CD4-positive, CD25-positive, alpha-beta regulatory T cell (primary cell): ENCODE measurements at regions not wholly inside any gene's neighbourhood (a gene's known extent, or its start where the extent isn't known, plus 50 kb on each side); places are given as distances from the start of the nearest gene placed in this dataset.

Experiments used
- ATAC-seq, 2 donors: fragments of 150-1000 bp; cut with Tn5 transposase; one replicate each; pipeline ENCODE4 v1.10.0; 2021; ENCODE audit warnings: low read depth in 2 of 2, moderate number of reproducible peaks in 2 of 2, moderate library complexity in 1 of 2
- DNase-seq, 3 donors: peaks; one replicate each; pipeline versions ENCODE4 v3.0.0 to v3.0.0-alpha.2; 2012 to 2022; ENCODE audit warnings: mixed read lengths in 1 of 3
- H3K27ac ChIP-seq: one replicate; pipeline ENCODE4 v1.7.0; 2013; ENCODE audit warnings: mild to moderate bottlenecking, low read length; ENCODE audit not compliant: insufficient read depth, poor library complexity, severe bottlenecking
- H3K27me3 ChIP-seq: one replicate; pipeline ENCODE4 v1.7.0; 2013; ENCODE audit warnings: low read length; ENCODE audit not compliant: control insufficient read depth, insufficient read depth
- H3K36me3 ChIP-seq: one replicate; pipeline ENCODE4 v1.7.0; 2013; ENCODE audit warnings: mild to moderate bottlenecking, low read length, moderate library complexity; ENCODE audit not compliant: control insufficient read depth, insufficient read depth
- H3K4me1 ChIP-seq: 2 replicates; pipeline ENCODE4 v1.7.0; 2013; ENCODE audit warnings: mild to moderate bottlenecking, low read length; ENCODE audit not compliant: insufficient read depth, control insufficient read depth, poor library complexity, severe bottlenecking
- H3K4me3 ChIP-seq: one replicate; pipeline ENCODE4 v1.7.0; 2013; ENCODE audit warnings: low read depth, mild to moderate bottlenecking, low read length, moderate library complexity
- H3K9me3 ChIP-seq, 2 experiments: 1 replicate in 1 of 2; 2 replicates in 1 of 2; pipeline ENCODE4 v1.7.0; 2013; ENCODE audit warnings: low read length in 2 of 2, mild to moderate bottlenecking in 1 of 2, moderate library complexity in 1 of 2; ENCODE audit not compliant: control insufficient read depth in 2 of 2
- H3K27ac Mint-ChIP-seq, 3 donors: one replicate each; pipeline ENCODE4 v1.8.0; 2020 to 2022; ENCODE audit warnings: mild to moderate bottlenecking in 3 of 3, mixed read lengths in 3 of 3, moderate library complexity in 2 of 3
- H3K27me3 Mint-ChIP-seq: one replicate; pipeline ENCODE4 v1.8.0; 2022; ENCODE audit warnings: mild to moderate bottlenecking, mixed read lengths
- H3K36me3 Mint-ChIP-seq: one replicate; pipeline ENCODE4 v1.8.0; 2020; ENCODE audit warnings: mixed read lengths
- H3K4me1 Mint-ChIP-seq, 4 donors: one replicate each; pipeline ENCODE4 v1.8.0; 2020 to 2022; ENCODE audit warnings: mixed read lengths in 4 of 4, mild to moderate bottlenecking in 1 of 4
- H3K4me3 Mint-ChIP-seq, 4 donors: one replicate each; pipeline ENCODE4 v1.8.0; 2020 to 2022; ENCODE audit warnings: mild to moderate bottlenecking in 4 of 4, mixed read lengths in 4 of 4, moderate library complexity in 3 of 4
- H3K9me3 Mint-ChIP-seq, 7 donors: one replicate each; pipeline ENCODE4 v1.8.0; 2020 to 2022; ENCODE audit warnings: mixed read lengths in 7 of 7, mild to moderate bottlenecking in 3 of 7, moderate library complexity in 2 of 7

DNA sequence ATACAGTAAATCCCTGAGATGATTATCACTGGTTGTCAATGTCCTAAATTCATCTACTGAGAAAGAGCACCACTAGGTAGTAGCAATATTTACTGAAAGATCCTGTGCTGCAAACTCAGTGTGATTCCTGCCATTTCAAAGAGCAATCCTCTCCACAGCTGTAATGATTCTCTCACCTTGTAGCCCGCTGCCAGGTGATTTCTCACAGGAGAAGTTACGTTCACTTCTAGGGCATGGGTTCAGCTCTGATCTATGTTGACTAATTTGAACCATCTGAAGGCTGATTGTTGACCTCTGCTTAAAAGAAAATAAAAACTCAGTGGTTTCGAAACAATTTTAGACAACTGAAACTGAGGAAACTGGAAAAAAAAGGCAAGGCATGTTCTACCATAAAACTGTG lies 197.0 kb downstream of the FAT4 start:
- ATAC-seq (no peak), DNase-seq (no peak)
- no peaks in the 10 kb centered on the region for H3K27me3 Mint-ChIP-seq
- Histone ChIP-seq H3K4me1 (no peaks in the 10 kb centered on the region), H3K4me3 (no peak overlapping the region), H3K27me3 (no peaks in the 10 kb centered on the region), H3K36me3 (no peaks in the 10 kb centered on the region), H3K27ac (no peak overlapping the region), H3K9me3 (no peaks in the 10 kb centered on the region)
- no peaks in the 10 kb centered on the region for H3K4me1 Mint-ChIP-seq
- no peak overlapping the region for H3K4me3 Mint-ChIP-seq
- H3K36me3 Mint-ChIP-seq: no peaks in the 10 kb centered on the region
- peaks cover 1 to 13% (median 4%) of the 10 kb centered on the region in 7 donors for H3K9me3 Mint-ChIP-seq
- H3K27ac Mint-ChIP-seq: no peak overlapping the region

DNA sequence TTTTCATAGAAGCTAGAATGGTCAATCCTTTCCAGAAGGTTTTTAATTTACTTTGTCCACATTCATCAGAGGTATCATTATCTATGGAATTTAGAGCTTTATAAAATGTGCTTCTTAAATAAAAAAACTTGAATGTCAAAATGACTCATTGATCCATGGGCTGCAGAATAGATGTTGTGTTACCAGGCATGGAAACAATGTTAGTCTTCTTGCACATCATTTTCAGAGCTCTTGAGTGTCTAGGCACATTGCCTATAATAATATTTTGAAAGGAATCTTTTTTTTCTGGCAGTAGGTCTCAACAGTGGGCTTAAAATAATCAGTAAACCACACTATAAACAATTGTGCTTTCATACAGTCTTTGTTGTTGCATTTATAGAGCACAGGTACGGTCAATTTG lies 200.3 kb downstream of the FAT4 start:
- no peak overlapping the region for H3K27ac Mint-ChIP-seq
- H3K36me3 ChIP-seq: no peaks in the 10 kb centered on the region
- no peaks in the 10 kb centered on the region for H3K4me1 ChIP-seq
- no peaks in the 10 kb centered on the region for H3K27me3 Mint-ChIP-seq
- no peaks in the 10 kb centered on the region for H3K9me3 ChIP-seq
- H3K4me3 ChIP-seq: no peak overlapping the region
- DNase-seq (no peak), ATAC-seq (no peak)
- H3K9me3 Mint-ChIP-seq: peaks cover 1 to 11% (median 4%) of the 10 kb centered on the region in 7 donors
- no peaks in the 10 kb centered on the region for H3K36me3 Mint-ChIP-seq
- H3K27ac ChIP-seq: no peak overlapping the region
- no peaks in the 10 kb centered on the region for H3K4me1 Mint-ChIP-seq
- H3K27me3 ChIP-seq: no peaks in the 10 kb centered on the region
- H3K4me3 Mint-ChIP-seq: no peak overlapping the region

DNA sequence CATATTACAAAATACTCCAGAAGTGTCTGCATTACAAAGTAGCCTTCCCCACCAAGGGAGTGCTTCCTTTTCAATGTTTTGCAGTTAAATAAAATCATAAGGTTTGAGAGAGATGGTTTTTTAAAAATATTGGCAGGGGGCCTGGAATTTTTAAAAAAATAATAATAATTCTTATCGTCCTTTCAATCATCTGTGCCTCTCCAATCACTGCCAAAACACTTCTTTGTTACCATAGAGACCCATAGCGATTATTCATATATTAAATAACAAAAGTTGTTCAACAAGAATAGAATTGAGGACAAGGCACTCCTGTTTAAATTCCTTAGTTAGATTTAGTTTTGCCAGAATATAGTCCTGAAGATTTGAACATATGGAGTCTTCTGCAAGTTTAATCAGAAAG lies 203.1 kb downstream of the FAT4 start:
- Mint-ChIP-seq H3K36me3 (no peaks in the 10 kb centered on the region), H3K27ac (no peak overlapping the region), H3K4me3 (no peak overlapping the region), H3K27me3 (no peaks in the 10 kb centered on the region), H3K4me1 (no peaks in the 10 kb centered on the region), H3K9me3 (peaks cover 0 to 12% (median 6%) of the 10 kb centered on the region in 7 donors)
- Histone ChIP-seq H3K36me3 (no peaks in the 10 kb centered on the region), H3K9me3 (no peaks in the 10 kb centered on the region), H3K27ac (no peak overlapping the region), H3K4me1 (no peaks in the 10 kb centered on the region), H3K4me3 (no peak overlapping the region), H3K27me3 (no peaks in the 10 kb centered on the region)
- no peak for DNase-seq
- ATAC-seq: no peak

DNA sequence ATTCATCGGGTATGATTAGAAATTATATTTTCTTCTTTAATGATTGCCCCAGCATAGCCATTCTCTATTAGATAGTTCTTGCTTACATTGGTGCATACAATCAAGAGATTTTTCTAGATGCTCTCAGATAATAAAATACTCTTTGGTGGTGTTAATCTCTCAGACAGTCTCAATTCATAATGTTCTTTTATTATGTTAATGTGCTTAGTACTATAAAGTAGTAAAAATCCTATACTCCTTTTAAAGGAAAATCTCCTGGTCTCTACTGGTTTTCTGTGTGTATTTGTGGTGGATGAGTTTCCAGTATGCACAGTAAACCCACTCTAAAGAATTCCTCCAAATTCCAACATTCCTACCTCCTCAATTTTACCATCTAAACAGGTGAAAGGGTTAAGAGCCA lies 203.5 kb downstream of the FAT4 start:
- no peak for DNase-seq
- H3K4me1 ChIP-seq: no peaks in the 10 kb centered on the region
- ATAC-seq: no peak
- Mint-ChIP-seq H3K27me3 (no peaks in the 10 kb centered on the region), H3K4me1 (no peaks in the 10 kb centered on the region), H3K36me3 (no peaks in the 10 kb centered on the region), H3K9me3 (peaks cover 0 to 12% (median 6%) of the 10 kb centered on the region in 7 donors), H3K4me3 (no peak overlapping the region), H3K27ac (no peak overlapping the region)
- H3K36me3 ChIP-seq: no peaks in the 10 kb centered on the region
- no peaks in the 10 kb centered on the region for H3K9me3 ChIP-seq
- no peak overlapping the region for H3K4me3 ChIP-seq
- H3K27ac ChIP-seq: no peak overlapping the region
- no peaks in the 10 kb centered on the region for H3K27me3 ChIP-seq

DNA sequence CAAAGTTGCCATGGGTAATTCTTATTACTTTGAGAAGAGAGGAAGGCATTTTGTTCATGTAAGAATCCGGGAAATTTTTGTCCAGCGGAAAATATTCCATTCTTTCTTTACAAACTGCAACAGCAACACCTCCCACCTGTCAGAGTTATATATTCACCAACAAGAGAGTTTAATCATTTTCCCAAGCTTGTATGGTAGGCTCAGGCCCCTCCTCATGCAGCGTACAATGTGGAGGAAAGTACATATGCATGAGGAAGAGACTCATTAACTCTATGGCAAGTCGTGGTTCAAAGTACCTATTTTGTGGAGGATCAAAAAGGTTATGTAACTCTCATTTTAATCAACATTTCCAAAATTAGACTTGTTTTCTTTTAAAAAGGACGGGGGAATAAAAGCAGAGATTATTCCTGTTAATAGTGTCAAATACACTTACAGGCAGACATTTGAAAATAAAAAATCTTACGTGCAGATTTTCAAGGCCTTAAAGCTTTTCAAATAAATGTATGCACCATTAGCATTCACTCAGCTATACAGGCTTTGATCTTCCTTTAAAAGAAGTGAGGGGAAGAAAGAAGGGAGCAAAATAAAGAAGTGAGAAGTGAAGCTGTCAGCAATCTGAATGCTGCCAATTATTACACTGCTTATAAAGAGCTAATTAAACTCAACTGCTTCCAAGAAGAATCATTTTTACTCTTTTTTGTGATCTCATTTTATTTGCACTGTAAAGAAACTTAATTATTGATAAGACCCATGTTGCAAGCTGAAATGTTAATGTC lies 204.8 kb downstream of the FAT4 start:
- Mint-ChIP-seq H3K4me3 (no peak overlapping the region), H3K36me3 (no peaks in the 10 kb centered on the region), H3K27ac (no peak overlapping the region), H3K4me1 (no peaks in the 10 kb centered on the region), H3K9me3 (peaks cover 0 to 13% (median 1%) of the 10 kb centered on the region in 7 donors), H3K27me3 (no peaks in the 10 kb centered on the region)
- no peaks in the 10 kb centered on the region for H3K36me3 ChIP-seq
- H3K27ac ChIP-seq: no peak overlapping the region
- DNase-seq: no peak
- H3K4me3 ChIP-seq: no peak overlapping the region
- H3K4me1 ChIP-seq: no peaks in the 10 kb centered on the region
- H3K27me3 ChIP-seq: no peaks in the 10 kb centered on the region
- no peak for ATAC-seq
- H3K9me3 ChIP-seq: no peaks in the 10 kb centered on the region

DNA sequence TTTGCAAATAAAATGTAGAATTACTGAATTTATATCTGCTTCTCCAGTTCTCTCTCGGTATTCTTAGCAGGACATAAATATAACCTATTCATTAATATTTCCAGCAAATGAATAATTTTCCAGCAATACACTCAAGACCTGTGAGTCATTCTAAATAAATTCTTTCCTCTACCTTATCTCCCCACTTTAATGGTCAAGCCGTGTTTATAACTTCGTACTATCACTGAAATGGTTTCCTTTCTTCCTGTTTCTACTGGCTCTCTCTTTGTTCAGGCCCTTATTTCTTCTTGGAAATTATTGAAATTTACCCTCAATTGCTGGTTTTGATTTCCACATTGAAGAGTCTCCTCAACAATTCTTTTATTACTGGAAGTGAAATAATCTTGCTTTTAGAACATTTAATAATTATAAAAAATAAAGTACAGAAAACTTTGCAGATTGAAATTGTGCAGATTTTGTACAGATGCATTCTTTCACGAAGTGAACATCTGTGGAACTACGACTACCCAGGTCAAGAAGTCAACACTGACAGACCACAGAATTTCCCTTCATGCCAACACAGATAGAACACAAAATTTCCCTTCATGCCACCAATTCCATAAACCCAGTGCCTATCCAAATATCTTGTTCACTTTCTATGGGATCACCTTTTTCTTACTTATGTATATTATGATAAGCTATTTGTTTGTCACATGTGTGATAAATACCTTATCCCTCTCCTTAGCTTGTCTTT lies 205.7 kb downstream of the FAT4 start:
- no peak for DNase-seq
- H3K4me1 Mint-ChIP-seq: no peaks in the 10 kb centered on the region
- H3K27ac Mint-ChIP-seq: no peak overlapping the region

DNA sequence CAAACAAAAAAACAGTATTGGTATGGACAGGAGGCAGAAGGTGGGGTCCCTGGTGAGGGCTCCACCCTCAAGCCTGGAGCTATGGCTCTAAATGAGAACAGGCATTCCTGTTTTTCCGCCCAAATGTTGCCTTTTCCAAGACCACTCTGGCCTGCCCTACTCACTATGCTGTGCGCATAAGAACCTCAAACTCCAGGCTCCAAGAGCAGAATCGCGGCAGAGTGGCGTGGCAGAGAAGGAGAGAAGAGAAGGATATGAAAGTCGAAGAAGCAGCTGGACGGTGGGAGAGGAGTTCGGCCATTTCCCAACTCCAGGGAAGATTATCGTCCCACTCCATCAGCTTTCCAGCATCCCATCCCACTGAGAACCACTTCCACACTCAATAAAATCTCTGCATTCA lies 207.8 kb downstream of the FAT4 start:
- Histone ChIP-seq H3K27ac (no peak overlapping the region), H3K27me3 (no peaks in the 10 kb centered on the region), H3K4me3 (no peak overlapping the region), H3K36me3 (no peaks in the 10 kb centered on the region), H3K9me3 (no peaks in the 10 kb centered on the region), H3K4me1 (no peaks in the 10 kb centered on the region)
- Mint-ChIP-seq H3K4me3 (no peak overlapping the region), H3K36me3 (no peaks in the 10 kb centered on the region), H3K4me1 (no peaks in the 10 kb centered on the region), H3K27me3 (no peaks in the 10 kb centered on the region), H3K27ac (no peak overlapping the region), H3K9me3 (peaks cover 0 to 10% (median 5%) of the 10 kb centered on the region in 7 donors)
- DNase-seq: no peak
- ATAC-seq: no peak

More for the DNA sequence above, 205.7 kb downstream of the FAT4 start:
- H3K4me3 ChIP-seq: no peak overlapping the region
- Mint-ChIP-seq H3K4me3 (no peak overlapping the region), H3K9me3 (peaks cover 0 to 15% (median 7%) of the 10 kb centered on the region in 7 donors), H3K27me3 (no peaks in the 10 kb centered on the region), H3K36me3 (no peaks in the 10 kb centered on the region)
- no peak for ATAC-seq
- H3K27me3 ChIP-seq: no peaks in the 10 kb centered on the region
- no peak overlapping the region for H3K27ac ChIP-seq
- no peaks in the 10 kb centered on the region for H3K9me3 ChIP-seq
- no peaks in the 10 kb centered on the region for H3K4me1 ChIP-seq
- no peaks in the 10 kb centered on the region for H3K36me3 ChIP-seq

DNA sequence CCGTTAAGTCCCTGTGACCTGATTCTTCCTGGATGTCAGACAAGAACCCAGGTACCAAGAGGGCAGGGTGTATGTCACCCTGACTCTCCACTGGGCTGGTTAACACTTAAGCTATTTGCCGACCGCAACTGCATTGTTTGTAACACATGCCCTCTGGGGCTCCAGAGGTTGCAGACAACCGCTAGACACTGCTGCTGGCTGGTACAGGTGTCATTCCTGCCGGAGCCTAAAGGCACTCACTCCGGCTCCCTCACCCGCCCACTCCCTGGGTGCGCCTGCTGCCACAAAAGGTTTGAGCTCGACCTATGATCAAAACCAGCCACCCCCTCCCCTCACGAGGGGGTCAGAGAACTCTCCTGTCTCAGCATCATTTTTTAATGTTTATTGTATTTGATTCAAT lies 208.2 kb downstream of the FAT4 start:
- no peak for ATAC-seq
- no peak overlapping the region for H3K27ac ChIP-seq
- no peaks in the 10 kb centered on the region for H3K27me3 Mint-ChIP-seq
- H3K27me3 ChIP-seq: no peaks in the 10 kb centered on the region
- H3K9me3 ChIP-seq: no peaks in the 10 kb centered on the region
- DNase-seq: no peak
- no peaks in the 10 kb centered on the region for H3K36me3 ChIP-seq
- no peaks in the 10 kb centered on the region for H3K4me1 Mint-ChIP-seq
- no peaks in the 10 kb centered on the region for H3K36me3 Mint-ChIP-seq
- H3K4me1 ChIP-seq: no peaks in the 10 kb centered on the region
- no peak overlapping the region for H3K27ac Mint-ChIP-seq
- no peak overlapping the region for H3K4me3 Mint-ChIP-seq
- H3K4me3 ChIP-seq: no peak overlapping the region
- H3K9me3 Mint-ChIP-seq: peaks cover 0 to 10% (median 5%) of the 10 kb centered on the region in 7 donors
